Kidney (tissue), 13 donors: ENCODE measurements at regions not wholly inside any gene's neighbourhood (a gene's known extent, or its start where the extent isn't known, plus 50 kb on each side); places are given as distances from the start of the nearest gene placed in this dataset.
A peak's percentile ranks its signal among the peaks of the same experiment; 100 is the strongest.

Source experiments
- DNase-seq, 5 donors: peaks; one replicate each; pipeline ENCODE4 v3.0.0-alpha.2; 2013 to 2020
- FAIRE-seq: peaks from 2 replicates; lab custom pipeline; 2012; peaks lifted over from hg19 to GRCh38; lab: Jason Lieb, UNC
- H3K27ac ChIP-seq, 2 donors: one replicate each; pipeline ENCODE4 v1.7.0; 2013; ENCODE audit warnings: low read depth in 2 of 2, low read length in 2 of 2, inconsistent platforms in 1 of 2
- H3K27me3 ChIP-seq: one replicate; pipeline ENCODE4 v1.7.1; 2013; ENCODE audit warnings: low read length, inconsistent platforms; ENCODE audit not compliant: control insufficient read depth, insufficient read depth
- H3K36me3 ChIP-seq, 3 donors: one replicate each; pipeline versions ENCODE4 v1.7.0 to v1.7.1; 2013; ENCODE audit warnings: low read length in 3 of 3, control low read depth in 1 of 3, inconsistent platforms in 1 of 3; ENCODE audit not compliant: insufficient read depth in 3 of 3, control insufficient read depth in 2 of 3
- H3K4me1 ChIP-seq, 3 donors: one replicate each; pipeline versions ENCODE4 v1.7.0 to v1.7.1; 2013; ENCODE audit warnings: low read length in 3 of 3, inconsistent platforms in 1 of 3, low read depth in 1 of 3; ENCODE audit not compliant: control insufficient read depth in 2 of 3, insufficient read depth in 2 of 3
- H3K4me3 ChIP-seq, 3 donors: one replicate each; pipeline versions ENCODE4 v1.7.0 to v1.8.1; 2013; ENCODE audit warnings: low read length in 3 of 3, control low read depth in 1 of 3, inconsistent platforms in 1 of 3
- H3K9ac ChIP-seq, 3 donors: one replicate each; pipeline versions ENCODE4 v1.7.0 to v1.7.1; 2013; ENCODE audit warnings: low read length in 3 of 3, control low read depth in 1 of 3, inconsistent platforms in 1 of 3
- H3K9me3 ChIP-seq, 3 donors: one replicate each; pipeline versions ENCODE4 v1.7.0 to v1.7.1; 2013; ENCODE audit warnings: low read length in 3 of 3, control low read depth in 1 of 3, inconsistent platforms in 1 of 3; ENCODE audit not compliant: control insufficient read depth in 2 of 3, insufficient read depth in 1 of 3
- intact Hi-C: fragments of 100-400 bp; cut with DNase I; formaldehyde crosslinking; loops from one replicate; pipeline ENCODE4 v1.11.1; 2022
- TF ChIP-seq, protein P1 (sequence below): IDR thresholded peaks from 3 replicates; pipeline ENCODE4 v1.5.1; 2012; ENCODE audit warnings: mild to moderate bottlenecking, moderate library complexity, borderline replicate concordance; ENCODE audit not compliant: insufficient read depth; ENCODE audit errors: extremely low read depth
- donor health status: control.
- donor health status: control.
- donor health status: control.
- donor health status: control.
- donor health status: control.
- donor health status: DM: yes; HTN: yes; CAD: no.
- donor health status: Normal renal cell carcinoma (clear cell type).

DNA sequence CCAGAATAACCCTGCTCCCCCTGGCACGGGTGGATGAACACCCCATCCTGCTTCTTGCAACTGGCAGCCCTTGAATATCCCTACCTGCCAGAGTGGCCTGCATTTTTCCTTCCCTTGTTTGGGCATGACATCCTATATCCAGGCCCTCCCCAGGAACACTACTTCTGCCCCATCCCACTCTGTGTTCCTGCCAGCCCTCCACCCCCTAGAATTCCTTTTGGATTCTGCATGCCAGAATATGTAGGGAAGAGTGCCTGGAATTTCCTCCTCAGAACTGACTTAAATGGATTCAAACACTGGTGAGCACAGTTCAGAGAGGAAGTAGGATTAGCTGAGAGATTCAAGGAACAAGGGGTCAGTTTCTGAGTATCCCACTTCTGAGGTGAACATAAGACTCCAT, 123.5 kb upstream of the PELI1 start:
- Histone ChIP-seq H3K9ac (no peak overlapping the region), H3K36me3 (no peaks in the 10 kb centered on the region), H3K4me1 (peaks cover 2 to 13% (median 11%) of the 10 kb centered on the region in 3 donors), H3K4me3 (no peak overlapping the region), H3K27me3 (no peaks in the 10 kb centered on the region), H3K27ac (peak overlapping the region in 1 of 2 donors; percentile 49), H3K9me3 (no peaks in the 10 kb centered on the region)
- FAIRE-seq: no peak
- peak in 1 of 5 donors; percentile 57 for DNase-seq
- intact Hi-C loops: no loop called here
- TF ChIP-seq, protein P1, sequence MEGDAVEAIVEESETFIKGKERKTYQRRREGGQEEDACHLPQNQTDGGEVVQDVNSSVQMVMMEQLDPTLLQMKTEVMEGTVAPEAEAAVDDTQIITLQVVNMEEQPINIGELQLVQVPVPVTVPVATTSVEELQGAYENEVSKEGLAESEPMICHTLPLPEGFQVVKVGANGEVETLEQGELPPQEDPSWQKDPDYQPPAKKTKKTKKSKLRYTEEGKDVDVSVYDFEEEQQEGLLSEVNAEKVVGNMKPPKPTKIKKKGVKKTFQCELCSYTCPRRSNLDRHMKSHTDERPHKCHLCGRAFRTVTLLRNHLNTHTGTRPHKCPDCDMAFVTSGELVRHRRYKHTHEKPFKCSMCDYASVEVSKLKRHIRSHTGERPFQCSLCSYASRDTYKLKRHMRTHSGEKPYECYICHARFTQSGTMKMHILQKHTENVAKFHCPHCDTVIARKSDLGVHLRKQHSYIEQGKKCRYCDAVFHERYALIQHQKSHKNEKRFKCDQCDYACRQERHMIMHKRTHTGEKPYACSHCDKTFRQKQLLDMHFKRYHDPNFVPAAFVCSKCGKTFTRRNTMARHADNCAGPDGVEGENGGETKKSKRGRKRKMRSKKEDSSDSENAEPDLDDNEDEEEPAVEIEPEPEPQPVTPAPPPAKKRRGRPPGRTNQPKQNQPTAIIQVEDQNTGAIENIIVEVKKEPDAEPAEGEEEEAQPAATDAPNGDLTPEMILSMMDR: no peak

DNA sequence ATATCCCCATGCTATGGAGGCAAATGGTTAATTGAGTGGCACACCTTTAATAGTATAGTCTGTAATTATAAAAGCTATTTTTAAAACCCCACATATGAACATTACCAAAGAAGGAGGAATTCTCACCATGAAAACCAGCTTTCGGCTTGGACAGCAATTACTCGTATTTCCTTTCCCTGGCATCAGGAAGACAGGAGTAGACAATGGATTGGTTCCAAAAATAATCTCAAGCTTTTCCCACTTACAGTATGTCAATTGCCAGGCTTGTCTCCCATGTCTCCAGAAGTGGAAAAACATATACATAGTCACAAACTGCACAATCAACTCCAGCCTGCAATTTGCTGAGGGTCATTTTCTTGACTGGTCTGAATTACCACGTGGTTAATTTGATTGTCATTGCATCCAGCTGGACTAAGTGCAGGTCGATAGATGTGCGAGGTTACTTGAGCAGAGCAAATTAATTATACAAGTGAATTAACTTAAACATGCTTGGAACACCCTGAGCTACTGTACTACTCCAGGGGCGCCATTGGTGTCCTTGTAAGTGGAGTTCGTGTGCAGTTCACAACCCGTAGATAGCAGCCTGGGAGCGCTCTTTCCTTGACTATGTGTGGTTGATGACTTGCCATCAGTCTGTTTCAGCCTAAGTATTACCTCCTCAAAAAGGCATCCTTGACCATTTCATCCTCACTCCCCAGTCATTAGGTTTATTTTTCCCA, 124.3 kb upstream of the PELI1 start:
- DNase-seq: no peak
- no peak for FAIRE-seq
- Histone ChIP-seq H3K9me3 (no peaks in the 10 kb centered on the region), H3K4me1 (peaks cover 2 to 16% (median 15%) of the 10 kb centered on the region in 3 donors), H3K27me3 (no peaks in the 10 kb centered on the region), H3K4me3 (no peak overlapping the region), H3K9ac (no peak overlapping the region), H3K27ac (no peak overlapping the region), H3K36me3 (no peaks in the 10 kb centered on the region)
- TF ChIP-seq, protein P1: no peak
- intact Hi-C loops: no loop called here

DNA sequence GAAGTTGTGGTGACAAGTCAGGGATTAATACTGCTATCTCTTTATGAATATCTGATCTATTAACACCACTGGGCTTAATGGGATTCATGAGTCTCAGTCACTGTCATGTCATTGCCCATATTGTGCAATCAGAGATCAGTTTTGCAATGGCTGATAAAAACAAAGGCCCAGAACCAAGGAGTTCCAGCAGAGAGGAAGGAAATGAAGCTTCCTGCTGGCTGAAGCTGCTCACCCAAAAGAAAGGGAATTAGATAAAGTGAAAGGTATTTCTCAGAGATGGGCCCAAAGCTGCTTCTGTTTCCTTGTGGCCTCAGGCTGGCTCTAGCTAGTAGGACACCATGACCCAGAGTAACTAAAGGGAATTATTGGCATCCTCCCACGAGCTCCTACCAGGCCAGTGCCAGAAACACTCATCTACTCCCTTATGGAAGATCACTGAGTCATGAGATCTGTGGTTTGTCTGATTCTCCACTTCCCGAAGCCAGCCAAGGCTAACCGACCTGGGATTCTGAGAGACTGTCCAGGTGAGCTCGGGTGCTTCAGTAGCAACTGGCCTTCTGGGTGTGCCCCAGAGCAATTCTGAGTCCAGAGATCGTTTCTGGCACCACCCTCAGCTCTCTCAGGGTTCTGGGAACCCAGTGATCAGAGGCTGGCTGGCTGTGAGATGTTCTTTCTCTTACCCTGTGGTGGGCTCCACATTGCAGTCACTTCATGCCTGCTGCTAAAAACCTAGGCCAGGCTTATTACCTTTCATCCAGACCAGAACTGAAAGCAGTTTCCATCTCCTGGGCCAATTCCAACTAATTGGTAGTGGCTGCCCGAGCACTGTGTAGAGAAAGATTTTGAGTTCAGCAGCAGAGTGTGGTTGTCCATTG, 129.5 kb upstream of the PELI1 start:
- H3K4me1 ChIP-seq: peaks cover 4 to 31% (median 21%) of the 10 kb centered on the region in 3 donors
- H3K9ac ChIP-seq: no peak overlapping the region

More for the DNA sequence above, 129.5 kb upstream of the PELI1 start:
- TF ChIP-seq, protein P1: no peak
- Histone ChIP-seq H3K36me3 (no peaks in the 10 kb centered on the region), H3K27me3 (no peaks in the 10 kb centered on the region), H3K4me3 (no peak overlapping the region), H3K27ac (peak overlapping the region; percentile 63 to 88), H3K9me3 (no peaks in the 10 kb centered on the region)
- peak in 2 of 5 donors; percentile 44 to 71 for DNase-seq
- intact Hi-C loops: no loop called here
- FAIRE-seq: no peak
